Natural killer cell (primary cell): ENCODE measurements at regions not wholly inside any gene's neighbourhood (a gene's known extent, or its start where the extent isn't known, plus 50 kb on each side); places are given as distances from the start of the nearest gene placed in this dataset.

Experiments
- ATAC-seq, 3 donors: fragments of 150-1000 bp in 2 of 3; fragments of 200-7000 bp in 1 of 3; cut with Tn5 transposase; 1 replicate in 1 of 3; 2 replicates in 2 of 3; pipeline ENCODE4 v1.10.0; 2021; ENCODE audit warnings: mild to moderate bottlenecking in 2 of 3, moderate library complexity in 2 of 3
- DNase-seq, 2 donors: peaks; one replicate each; pipeline versions ENCODE4 v3.0.0 to v3.0.0-alpha.2; 2013 to 2021; ENCODE audit warnings: mixed read lengths in 1 of 2
- H3K27ac ChIP-seq: one replicate; pipeline ENCODE4 v1.5.1; 2013; ENCODE audit warnings: mild to moderate bottlenecking, low read length
- H3K27me3 ChIP-seq: one replicate; pipeline ENCODE4 v1.6.1; 2013; ENCODE audit warnings: low read length; ENCODE audit not compliant: control insufficient read depth, insufficient read depth
- H3K36me3 ChIP-seq: one replicate; pipeline ENCODE4 v1.6.1; 2013; ENCODE audit warnings: low read length; ENCODE audit not compliant: control insufficient read depth, insufficient read depth
- H3K4me1 ChIP-seq: one replicate; pipeline ENCODE4 v1.6.1; 2013; ENCODE audit warnings: low read length; ENCODE audit not compliant: control insufficient read depth, insufficient read depth
- H3K4me3 ChIP-seq: one replicate; pipeline ENCODE4 v1.5.1; 2013; ENCODE audit warnings: low read length
- H3K9me3 ChIP-seq: one replicate; pipeline ENCODE4 v1.6.1; 2013; ENCODE audit warnings: low read length; ENCODE audit not compliant: control insufficient read depth, insufficient read depth
- H3K27ac Mint-ChIP-seq, 2 donors: one replicate each; pipeline ENCODE4 v1.8.0; 2022; ENCODE audit warnings: mild to moderate bottlenecking in 2 of 2, mixed read lengths in 2 of 2, moderate library complexity in 1 of 2
- H3K27me3 Mint-ChIP-seq, 2 donors: one replicate each; pipeline ENCODE4 v1.8.0; 2022; ENCODE audit warnings: low read depth in 2 of 2, mixed read lengths in 2 of 2
- H3K36me3 Mint-ChIP-seq: one replicate; pipeline ENCODE4 v1.8.0; 2022; ENCODE audit warnings: mixed read lengths
- H3K4me1 Mint-ChIP-seq, 2 donors: one replicate each; pipeline ENCODE4 v1.8.0; 2022; ENCODE audit warnings: mixed read lengths in 2 of 2
- H3K4me3 Mint-ChIP-seq: one replicate; pipeline ENCODE4 v1.8.0; 2022; ENCODE audit warnings: mild to moderate bottlenecking, moderate library complexity, mixed read lengths
- H3K9me3 Mint-ChIP-seq, 2 donors: one replicate each; pipeline ENCODE4 v1.8.0; 2022; ENCODE audit warnings: mixed read lengths in 2 of 2
- CTCF ChIP-seq: fragments of 200-600 bp; IDR thresholded peaks from one replicate; pipeline ENCODE4 v1.8.0; 2022; ENCODE audit warnings: antibody characterized with exemption
- WGBS: methylation state at CpG from one replicate; pipeline ENCODE4 v1.1.7; 2013; ENCODE audit warnings: missing lambda C conversion rate; ENCODE audit not compliant: insufficient coverage; 5-methylcytosine and 5-hydroxymethylcytosine counted together
- intact Hi-C: fragments of 100-400 bp; cut with micrococcal nuclease; formaldehyde crosslinking; loops from one replicate; pipeline ENCODE4 v1.14.2; 2022

GRCh38 chr12:46480316-46480715 is 107.7 kb upstream of the SLC38A2 start:
- no peaks in the 10 kb centered on the region for H3K9me3 Mint-ChIP-seq
- peaks cover 17% of the 10 kb centered on the region for H3K36me3 Mint-ChIP-seq
- Histone ChIP-seq H3K27me3 (no peaks in the 10 kb centered on the region), H3K4me1 (no peaks in the 10 kb centered on the region), H3K36me3 (peaks cover 7% of the 10 kb centered on the region), H3K27ac (no peak overlapping the region), H3K9me3 (no peaks in the 10 kb centered on the region), H3K4me3 (no peak overlapping the region)
- 100% methylated on average over 3 of the region's 3 CpGs for WGBS
- H3K4me3 Mint-ChIP-seq: no peak overlapping the region
- intact Hi-C loops: no loop called here
- DNase-seq (no peak), ATAC-seq (no peak)
- no peak for TF ChIP-seq CTCF
- H3K4me1 Mint-ChIP-seq: peaks cover 23% of the 10 kb centered on the region in 2 donors
- H3K27ac Mint-ChIP-seq: no peak overlapping the region
- H3K27me3 Mint-ChIP-seq: no peaks in the 10 kb centered on the region

- no peaks in the 10 kb centered on the region for H3K27me3 Mint-ChIP-seq
- no peak overlapping the region for H3K4me3 ChIP-seq
- no peak overlapping the region for H3K27ac ChIP-seq
- DNase-seq (no peak), ATAC-seq (no peak)
- H3K27me3 ChIP-seq: no peaks in the 10 kb centered on the region
- H3K4me1 Mint-ChIP-seq: peaks cover 25 to 29% of the 10 kb centered on the region in 2 donors
- H3K9me3 Mint-ChIP-seq: no peaks in the 10 kb centered on the region
- no peaks in the 10 kb centered on the region for H3K9me3 ChIP-seq
- WGBS: 98% methylated on average over 2 of the region's 2 CpGs
- peaks cover 17% of the 10 kb centered on the region for H3K36me3 Mint-ChIP-seq
- H3K36me3 ChIP-seq: peaks cover 7% of the 10 kb centered on the region
- peak overlapping the region; percentile 0 to 30 for H3K27ac Mint-ChIP-seq
- intact Hi-C loops: no loop called here
- TF ChIP-seq CTCF: no peak
- no peak overlapping the region for H3K4me3 Mint-ChIP-seq
- no peaks in the 10 kb centered on the region for H3K4me1 ChIP-seq
Observed at GRCh38 chr12:46478123-46478522, 105.5 kb upstream of the SLC38A2 start.

- DNase-seq: no peak
- H3K9me3 Mint-ChIP-seq: no peaks in the 10 kb centered on the region
Observed at GRCh38 chr12:46477541-46477940, 105.0 kb upstream of the SLC38A2 start.

More at GRCh38 chr12:46477541-46477940, 105.0 kb upstream of the SLC38A2 start:
- H3K9me3 ChIP-seq: no peaks in the 10 kb centered on the region
- peaks cover 17% of the 10 kb centered on the region for H3K36me3 Mint-ChIP-seq
- no peak overlapping the region for H3K4me3 ChIP-seq
- H3K27ac ChIP-seq: no peak overlapping the region
- no peaks in the 10 kb centered on the region for H3K27me3 ChIP-seq
- ATAC-seq: no peak
- H3K4me1 Mint-ChIP-seq: peaks cover 25 to 31% of the 10 kb centered on the region in 2 donors
- H3K36me3 ChIP-seq: peaks cover 7% of the 10 kb centered on the region
- no peaks in the 10 kb centered on the region for H3K4me1 ChIP-seq
- no peak for TF ChIP-seq CTCF
- no peak overlapping the region for H3K4me3 Mint-ChIP-seq
- intact Hi-C loops: no loop called here
- peak overlapping the region; percentile 0 to 30 for H3K27ac Mint-ChIP-seq
- no peaks in the 10 kb centered on the region for H3K27me3 Mint-ChIP-seq
